SK-N-SH (cell line): ENCODE measurements at regions not wholly inside any gene's neighbourhood (a gene's known extent, or its start where the extent isn't known, plus 50 kb on each side); places are given as distances from the start of the nearest gene placed in this dataset.

Source experiments
- CHD2 ChIP-seq: fragments of 150-350 bp; IDR thresholded peaks from 2 replicates; pipeline ENCODE4 v1.6.1; 2018; ENCODE audit warnings: low read length; ENCODE audit not compliant: partially characterized antibody
- JUND ChIP-seq: IDR thresholded peaks from 2 replicates; pipeline ENCODE4 v1.4.0; 2012
- NFIC ChIP-seq: IDR thresholded peaks from 2 replicates; pipeline ENCODE4 v1.4.0; 2012; ENCODE audit warnings: borderline replicate concordance
- TF ChIP-seq, protein P1 (sequence below): fragments of 200-600 bp; sonication (generic); IDR thresholded peaks from 2 replicates; pipeline ENCODE4 v1.6.1; 2017; ENCODE audit warnings: antibody characterized with exemption, mild to moderate bottlenecking, moderate library complexity
- TF ChIP-seq, protein P2 (sequence below): IDR thresholded peaks from 2 replicates; pipeline ENCODE4 v1.6.1; 2012; ENCODE audit warnings: mild to moderate bottlenecking, low read depth, low read length, moderate library complexity
- TF ChIP-seq, protein P3 (sequence below): IDR thresholded peaks from 2 replicates; pipeline ENCODE4 v1.4.0; 2012; ENCODE audit warnings: low read depth, borderline replicate concordance
- TF ChIP-seq, protein P4 (sequence below): IDR thresholded peaks from 2 replicates; pipeline ENCODE4 v1.4.0; 2012; ENCODE audit warnings: low read depth, borderline replicate concordance

DNA sequence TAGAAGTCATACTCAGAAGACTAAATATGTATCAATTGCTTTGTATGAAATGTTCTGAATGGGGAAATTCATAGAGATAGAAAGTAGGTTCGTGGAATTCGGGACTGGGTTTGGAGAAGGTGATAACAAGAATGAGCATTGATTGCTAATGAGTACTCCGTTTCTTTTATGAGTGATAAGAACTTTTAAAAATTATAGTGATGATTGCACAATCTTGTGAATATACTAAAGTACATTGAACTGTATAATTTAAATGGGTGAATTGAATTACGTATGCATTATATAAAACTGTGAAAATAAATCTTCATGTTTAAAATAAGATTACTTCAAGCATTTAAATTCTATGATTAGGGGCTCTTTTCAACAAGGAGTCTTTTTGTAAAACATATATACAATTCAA is 425.6 kb upstream of the NCAM2 start:
- TF ChIP-seq, protein P1, sequence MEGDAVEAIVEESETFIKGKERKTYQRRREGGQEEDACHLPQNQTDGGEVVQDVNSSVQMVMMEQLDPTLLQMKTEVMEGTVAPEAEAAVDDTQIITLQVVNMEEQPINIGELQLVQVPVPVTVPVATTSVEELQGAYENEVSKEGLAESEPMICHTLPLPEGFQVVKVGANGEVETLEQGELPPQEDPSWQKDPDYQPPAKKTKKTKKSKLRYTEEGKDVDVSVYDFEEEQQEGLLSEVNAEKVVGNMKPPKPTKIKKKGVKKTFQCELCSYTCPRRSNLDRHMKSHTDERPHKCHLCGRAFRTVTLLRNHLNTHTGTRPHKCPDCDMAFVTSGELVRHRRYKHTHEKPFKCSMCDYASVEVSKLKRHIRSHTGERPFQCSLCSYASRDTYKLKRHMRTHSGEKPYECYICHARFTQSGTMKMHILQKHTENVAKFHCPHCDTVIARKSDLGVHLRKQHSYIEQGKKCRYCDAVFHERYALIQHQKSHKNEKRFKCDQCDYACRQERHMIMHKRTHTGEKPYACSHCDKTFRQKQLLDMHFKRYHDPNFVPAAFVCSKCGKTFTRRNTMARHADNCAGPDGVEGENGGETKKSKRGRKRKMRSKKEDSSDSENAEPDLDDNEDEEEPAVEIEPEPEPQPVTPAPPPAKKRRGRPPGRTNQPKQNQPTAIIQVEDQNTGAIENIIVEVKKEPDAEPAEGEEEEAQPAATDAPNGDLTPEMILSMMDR, result no peak
- TF ChIP-seq, protein P2, sequence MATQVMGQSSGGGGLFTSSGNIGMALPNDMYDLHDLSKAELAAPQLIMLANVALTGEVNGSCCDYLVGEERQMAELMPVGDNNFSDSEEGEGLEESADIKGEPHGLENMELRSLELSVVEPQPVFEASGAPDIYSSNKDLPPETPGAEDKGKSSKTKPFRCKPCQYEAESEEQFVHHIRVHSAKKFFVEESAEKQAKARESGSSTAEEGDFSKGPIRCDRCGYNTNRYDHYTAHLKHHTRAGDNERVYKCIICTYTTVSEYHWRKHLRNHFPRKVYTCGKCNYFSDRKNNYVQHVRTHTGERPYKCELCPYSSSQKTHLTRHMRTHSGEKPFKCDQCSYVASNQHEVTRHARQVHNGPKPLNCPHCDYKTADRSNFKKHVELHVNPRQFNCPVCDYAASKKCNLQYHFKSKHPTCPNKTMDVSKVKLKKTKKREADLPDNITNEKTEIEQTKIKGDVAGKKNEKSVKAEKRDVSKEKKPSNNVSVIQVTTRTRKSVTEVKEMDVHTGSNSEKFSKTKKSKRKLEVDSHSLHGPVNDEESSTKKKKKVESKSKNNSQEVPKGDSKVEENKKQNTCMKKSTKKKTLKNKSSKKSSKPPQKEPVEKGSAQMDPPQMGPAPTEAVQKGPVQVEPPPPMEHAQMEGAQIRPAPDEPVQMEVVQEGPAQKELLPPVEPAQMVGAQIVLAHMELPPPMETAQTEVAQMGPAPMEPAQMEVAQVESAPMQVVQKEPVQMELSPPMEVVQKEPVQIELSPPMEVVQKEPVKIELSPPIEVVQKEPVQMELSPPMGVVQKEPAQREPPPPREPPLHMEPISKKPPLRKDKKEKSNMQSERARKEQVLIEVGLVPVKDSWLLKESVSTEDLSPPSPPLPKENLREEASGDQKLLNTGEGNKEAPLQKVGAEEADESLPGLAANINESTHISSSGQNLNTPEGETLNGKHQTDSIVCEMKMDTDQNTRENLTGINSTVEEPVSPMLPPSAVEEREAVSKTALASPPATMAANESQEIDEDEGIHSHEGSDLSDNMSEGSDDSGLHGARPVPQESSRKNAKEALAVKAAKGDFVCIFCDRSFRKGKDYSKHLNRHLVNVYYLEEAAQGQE, result no peak
- TF ChIP-seq, protein P3, sequence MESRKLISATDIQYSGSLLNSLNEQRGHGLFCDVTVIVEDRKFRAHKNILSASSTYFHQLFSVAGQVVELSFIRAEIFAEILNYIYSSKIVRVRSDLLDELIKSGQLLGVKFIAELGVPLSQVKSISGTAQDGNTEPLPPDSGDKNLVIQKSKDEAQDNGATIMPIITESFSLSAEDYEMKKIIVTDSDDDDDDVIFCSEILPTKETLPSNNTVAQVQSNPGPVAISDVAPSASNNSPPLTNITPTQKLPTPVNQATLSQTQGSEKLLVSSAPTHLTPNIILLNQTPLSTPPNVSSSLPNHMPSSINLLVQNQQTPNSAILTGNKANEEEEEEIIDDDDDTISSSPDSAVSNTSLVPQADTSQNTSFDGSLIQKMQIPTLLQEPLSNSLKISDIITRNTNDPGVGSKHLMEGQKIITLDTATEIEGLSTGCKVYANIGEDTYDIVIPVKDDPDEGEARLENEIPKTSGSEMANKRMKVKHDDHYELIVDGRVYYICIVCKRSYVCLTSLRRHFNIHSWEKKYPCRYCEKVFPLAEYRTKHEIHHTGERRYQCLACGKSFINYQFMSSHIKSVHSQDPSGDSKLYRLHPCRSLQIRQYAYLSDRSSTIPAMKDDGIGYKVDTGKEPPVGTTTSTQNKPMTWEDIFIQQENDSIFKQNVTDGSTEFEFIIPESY, result no peak
- TF ChIP-seq, protein P4, sequence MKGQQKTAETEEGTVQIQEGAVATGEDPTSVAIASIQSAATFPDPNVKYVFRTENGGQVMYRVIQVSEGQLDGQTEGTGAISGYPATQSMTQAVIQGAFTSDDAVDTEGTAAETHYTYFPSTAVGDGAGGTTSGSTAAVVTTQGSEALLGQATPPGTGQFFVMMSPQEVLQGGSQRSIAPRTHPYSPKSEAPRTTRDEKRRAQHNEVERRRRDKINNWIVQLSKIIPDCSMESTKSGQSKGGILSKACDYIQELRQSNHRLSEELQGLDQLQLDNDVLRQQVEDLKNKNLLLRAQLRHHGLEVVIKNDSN, result no peak
- no peak for TF ChIP-seq NFIC
- no peak for TF ChIP-seq JUND
- TF ChIP-seq CHD2, result no peak
